GM19452 (cell line): ENCODE measurements at regions not wholly inside any gene's neighbourhood (a gene's known extent, or its start where the extent isn't known, plus 50 kb on each side); places are given as distances from the start of the nearest gene placed in this dataset.
"Not testable (repeated sequence)": the region's sequence is repeated elsewhere in the genome, so short reads cannot be mapped to it uniquely, and the experiment has no call there.

Experiments
- ATAC-seq: cut with Tn5 transposase; IDR thresholded peaks from one replicate; pipeline ENCODE4 v1.9.1; 2021; ENCODE audit not compliant: unreplicated experiment

DNA sequence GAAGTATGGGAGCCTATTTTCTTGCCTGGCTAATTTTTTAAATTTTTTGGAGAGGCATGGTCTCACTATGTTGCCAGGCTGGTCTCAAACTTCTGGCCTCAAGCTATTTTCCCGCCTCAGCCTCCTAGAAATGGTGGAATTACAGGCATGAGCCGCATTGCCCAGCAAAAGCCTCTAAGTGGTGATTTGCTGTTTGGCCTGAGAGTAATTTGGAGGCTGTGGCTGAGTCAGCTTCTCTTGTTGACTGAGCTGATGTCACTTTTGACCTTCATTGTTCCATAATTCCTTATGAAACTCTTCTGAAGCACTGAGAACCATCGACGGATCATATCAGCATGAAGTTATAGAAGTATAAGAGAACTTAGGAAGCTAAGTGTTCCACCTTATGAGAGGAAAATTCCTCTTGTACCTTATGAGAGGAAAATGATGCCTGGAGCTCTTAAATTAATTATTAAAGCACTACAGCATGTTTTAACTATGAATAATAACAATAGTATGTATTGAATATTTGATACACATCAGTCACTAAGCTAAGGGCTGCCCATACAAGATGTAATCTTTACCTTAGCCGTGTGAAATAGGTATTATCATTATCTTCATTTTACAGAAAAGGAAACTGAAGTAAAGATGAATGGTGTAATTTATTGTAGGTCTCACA lies 220.8 kb upstream of the MON1B start:
- ATAC-seq = no peak

DNA sequence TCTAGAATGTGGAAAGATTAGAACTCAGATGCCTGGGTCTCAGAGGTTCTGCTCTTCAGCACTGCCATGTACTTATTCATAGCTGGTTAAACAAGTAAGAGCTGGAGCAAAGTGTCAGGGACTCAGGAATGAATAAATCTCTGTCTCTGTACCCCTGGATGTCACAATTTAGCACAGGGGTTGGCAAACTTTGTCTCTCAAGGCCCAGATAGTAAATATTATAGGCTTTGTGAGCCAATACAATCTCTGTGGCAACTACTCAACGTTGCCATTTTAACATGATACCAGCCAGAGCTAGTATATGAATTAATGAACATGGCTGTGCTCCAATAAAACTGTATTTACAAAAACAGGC lies 220.3 kb upstream of the MON1B start:
- ATAC-seq = no peak

- ATAC-seq = peak; percentile 85
Observed at GRCh38 chr16:76976101-76976500, 214.9 kb upstream of the MON1B start.

DNA sequence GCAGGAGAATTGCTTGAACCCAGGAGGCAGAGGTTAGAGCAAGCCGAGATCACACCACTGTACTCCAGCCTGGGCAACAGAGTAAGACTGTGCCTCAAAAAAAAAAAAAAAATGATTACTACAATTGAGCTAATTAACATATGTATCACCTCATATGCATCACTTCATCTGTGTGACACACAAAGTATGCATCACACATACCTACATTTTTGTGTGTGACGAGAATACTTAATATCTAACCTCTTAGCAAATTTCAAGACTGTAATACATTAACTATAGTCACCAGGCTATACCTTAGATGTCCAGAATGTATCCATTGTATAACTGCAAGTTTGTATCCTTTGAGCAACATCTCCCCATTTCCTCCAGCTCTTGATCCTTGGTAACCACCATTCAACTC lies 214.2 kb upstream of the MON1B start:
- ATAC-seq = no peak

DNA sequence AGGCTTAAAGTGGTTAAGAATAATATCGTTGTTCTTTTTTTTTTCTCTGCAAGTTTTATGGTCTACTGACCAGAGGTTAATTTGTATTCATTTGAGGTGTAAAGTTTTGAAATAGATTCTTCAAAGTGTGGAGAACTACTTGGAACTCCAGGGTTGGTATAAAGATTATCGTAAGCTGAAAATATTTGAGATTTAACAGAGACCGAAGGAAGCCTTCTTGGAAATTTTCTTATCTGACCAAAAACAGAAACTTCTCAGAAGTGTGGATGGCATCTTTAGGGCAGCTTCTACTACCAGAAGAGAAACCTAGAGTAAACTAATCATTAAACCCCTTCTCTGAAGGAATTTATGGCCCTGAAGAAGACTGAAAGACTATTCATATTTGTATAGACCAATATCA lies 206.8 kb upstream of the MON1B start:
- ATAC-seq = no peak

DNA sequence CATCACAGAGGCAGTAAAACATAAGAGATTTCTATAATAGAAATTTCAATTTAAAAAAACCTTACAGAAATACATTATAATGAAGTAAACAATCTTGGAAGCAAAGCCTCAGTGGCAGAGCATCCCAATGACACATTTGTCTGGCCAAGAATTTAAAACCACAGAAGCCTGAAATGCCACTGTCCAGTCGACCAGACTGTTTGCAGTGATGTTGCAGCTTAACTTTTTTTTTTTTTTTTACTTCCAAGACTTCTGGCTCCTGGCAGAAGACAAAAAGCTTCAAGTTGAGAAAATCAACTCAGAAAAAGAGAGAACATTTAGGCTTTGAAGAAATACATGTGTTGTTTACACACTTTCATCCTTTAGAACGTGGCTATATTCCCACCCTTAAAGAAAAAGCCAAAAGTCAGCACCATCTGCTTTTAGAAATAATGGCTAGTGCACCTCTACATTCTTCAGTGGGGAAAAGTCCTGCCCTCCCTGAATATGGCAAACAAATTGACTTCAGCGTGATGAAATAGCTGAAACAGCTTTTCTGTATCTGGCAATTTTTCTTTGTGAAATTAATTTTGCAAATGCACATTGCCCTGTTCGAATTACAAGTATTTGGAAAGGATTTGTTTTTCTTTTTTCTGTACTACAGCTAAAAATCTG lies 205.5 kb upstream of the MON1B start:
- no peak for ATAC-seq

DNA sequence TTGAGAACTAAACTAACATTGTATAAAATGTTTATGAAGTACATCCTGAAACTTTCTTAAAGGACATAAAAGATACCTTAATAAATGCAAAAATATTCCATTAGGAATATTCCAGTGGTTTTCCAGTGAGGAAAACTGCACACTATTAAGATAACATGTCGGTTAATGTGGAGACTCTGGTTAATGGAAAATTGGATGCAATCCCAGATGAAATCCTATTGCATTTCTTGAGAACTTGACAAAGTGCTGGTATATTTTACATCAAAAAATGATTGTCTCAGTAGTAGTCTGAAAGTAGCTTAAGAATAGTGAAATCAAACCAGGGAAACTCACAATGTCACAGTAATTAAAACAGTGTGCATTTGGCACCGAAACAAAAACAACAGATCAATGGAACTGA lies 202.5 kb upstream of the MON1B start:
- ATAC-seq = no peak

DNA sequence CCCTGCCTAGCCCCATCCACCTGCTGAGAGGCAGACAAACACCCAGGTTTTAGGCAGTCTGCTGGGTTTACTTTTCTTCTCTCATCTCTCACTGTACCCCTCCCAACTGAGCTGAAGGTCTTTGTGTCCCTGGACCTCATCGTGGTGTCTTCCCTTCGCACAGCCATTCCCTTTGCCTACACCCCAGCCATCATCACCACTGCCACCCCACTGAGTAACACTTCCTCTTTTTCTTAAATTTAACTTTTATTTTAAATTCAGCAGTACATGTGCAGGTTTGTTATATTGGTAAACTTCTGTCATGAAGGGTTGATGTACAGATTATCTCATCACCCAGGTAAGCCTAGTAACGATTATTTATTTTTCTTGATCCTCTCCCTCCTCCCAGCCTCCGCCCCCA lies 188.3 kb upstream of the MON1B start:
- ATAC-seq = no peak

DNA sequence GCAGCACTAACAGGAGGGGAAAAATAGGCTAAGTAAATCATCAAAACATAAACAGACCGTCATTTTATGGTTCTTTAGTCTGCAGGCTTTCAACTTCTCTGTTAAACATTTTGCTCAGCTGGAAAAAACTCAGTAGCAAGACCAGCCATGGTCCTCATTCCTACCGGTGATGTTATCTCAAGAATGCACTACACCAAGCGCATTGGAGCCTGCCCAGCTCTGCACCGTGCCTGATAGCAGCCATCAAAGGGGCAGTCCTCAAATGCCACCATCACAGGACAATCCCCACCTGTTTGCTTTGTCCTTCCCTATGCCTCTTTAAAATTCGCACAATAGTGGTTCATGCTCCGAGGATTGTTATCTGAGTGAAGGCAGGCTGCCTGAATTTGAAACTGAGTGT lies 181.5 kb upstream of the MON1B start:
- ATAC-seq = no peak

DNA sequence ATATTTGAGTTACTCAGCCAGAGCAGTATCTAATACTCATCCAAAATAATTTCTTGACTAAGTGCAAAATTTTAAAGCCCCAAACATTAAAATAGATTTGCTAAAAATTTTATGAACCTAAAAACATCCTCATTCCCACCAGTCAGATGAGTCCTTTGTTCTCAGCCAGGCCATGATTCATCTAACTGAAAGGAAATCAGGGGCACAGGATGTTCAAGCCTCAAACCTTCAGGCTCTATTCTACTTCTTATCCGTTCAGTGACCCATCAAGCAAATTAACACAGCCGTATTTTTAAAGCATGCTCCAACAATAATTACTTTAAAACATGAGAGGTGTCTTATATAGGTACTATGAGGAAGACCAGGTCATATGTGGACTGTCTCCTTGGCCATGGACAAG lies 176.5 kb upstream of the MON1B start:
- ATAC-seq = no peak

- ATAC-seq = no peak
Observed at GRCh38 chr16:77030600-77030999, 160.4 kb upstream of the MON1B start.

- ATAC-seq = no peak
Observed at GRCh38 chr16:77033516-77033915, 157.5 kb upstream of the MON1B start.

DNA sequence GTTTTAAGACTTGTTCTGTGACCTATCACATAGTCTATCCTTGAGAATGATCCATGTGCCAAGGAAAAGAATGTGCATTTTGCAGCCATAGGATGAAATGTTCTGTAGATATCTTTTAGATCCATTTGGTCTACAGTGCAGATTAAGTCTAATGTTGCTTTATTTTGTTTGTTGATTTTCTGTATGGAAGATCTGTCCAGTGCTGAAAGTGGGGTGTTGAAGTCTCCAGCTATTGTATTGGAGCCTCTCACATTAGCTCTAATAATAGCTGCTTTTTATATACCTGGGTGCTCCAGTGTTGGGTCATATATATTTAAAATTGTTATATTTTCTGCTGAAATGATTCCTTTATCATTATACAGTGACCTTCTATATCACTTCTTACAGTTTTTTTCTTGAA lies 155.6 kb upstream of the MON1B start:
- no peak for ATAC-seq

GRCh38 chr16:77037696-77038347 lies 153.2 kb upstream of the MON1B start:
- no peak for ATAC-seq

GRCh38 chr16:77041468-77041867 lies 149.5 kb upstream of the MON1B start:
- no peak for ATAC-seq

DNA sequence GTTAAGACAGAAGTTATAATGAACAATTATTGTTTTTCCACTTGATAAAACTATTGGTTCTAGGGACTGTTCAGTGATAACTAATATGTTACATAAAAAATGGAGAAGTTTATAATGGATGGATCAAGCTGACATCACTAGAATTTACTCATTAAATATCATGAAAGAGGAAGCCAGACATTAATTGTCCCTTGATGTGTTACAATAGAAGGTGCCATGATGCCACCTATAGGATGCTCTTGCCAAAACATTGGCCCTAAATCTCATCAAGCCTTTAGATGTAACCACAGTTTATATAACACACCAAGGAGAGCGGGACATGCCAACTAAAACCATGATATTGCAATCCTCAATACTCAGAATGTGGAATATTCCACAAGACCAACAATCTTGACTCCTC lies 147.9 kb upstream of the MON1B start:
- ATAC-seq = no peak

DNA sequence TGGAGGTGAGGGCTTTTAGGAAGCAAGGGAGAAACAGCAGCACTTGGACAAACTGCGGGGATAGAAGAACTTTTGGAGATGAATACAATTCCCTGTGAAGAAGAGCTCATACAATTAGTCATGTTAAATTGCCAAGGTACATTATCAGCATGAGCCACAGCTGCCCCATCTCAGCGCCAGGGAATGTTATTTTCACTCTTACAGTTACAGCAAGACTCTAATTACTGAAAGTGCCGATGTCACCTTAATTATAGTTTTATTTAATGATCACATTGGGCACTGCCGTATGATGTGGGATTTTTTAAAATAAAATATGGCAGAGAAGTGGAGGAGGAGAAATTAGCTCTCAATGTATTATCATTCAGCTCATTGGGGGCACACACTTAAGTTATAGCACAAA lies 144.8 kb upstream of the MON1B start:
- no peak for ATAC-seq

GRCh38 chr16:77048085-77048484 lies 142.9 kb upstream of the MON1B start:
- ATAC-seq = no peak

DNA sequence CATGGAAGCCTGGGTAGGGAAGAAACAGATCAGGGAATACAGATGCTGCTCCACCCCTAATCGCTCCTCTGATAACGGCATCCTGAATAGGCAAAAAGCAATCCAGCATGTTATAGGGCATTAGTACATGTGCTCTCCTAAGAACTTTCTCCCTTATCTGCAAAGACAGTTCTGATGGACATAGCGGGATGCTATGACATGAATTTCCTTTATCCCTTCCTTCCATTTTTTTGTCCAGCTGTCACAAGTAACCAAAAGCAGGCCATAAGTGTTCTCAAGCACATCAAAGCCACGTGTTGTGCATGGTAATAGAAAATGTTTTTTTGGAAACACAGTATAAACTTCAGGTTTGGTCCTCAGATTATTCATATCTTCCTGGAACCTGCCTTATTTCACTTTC lies 141.4 kb upstream of the MON1B start:
- ATAC-seq = no peak

DNA sequence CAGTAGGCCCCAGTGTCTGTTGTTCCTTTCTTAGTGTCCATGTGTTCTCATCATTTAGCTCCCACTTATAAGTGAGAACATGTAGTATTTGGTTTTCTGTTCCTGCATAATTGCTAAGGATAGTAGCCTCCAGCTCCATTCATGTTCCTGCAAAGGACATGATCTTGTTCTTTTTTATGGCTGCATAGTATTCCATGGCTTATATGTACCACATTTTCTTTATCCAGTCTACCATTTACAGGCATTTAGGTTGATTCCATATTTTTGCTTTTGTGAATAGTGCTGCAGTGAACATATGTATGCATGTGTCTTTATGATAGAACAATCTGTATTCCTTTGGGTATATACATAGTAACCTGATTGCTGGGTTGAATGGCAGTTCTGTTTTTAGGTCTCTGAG lies 134.4 kb upstream of the MON1B start:
- ATAC-seq = not testable (repeated sequence)

DNA sequence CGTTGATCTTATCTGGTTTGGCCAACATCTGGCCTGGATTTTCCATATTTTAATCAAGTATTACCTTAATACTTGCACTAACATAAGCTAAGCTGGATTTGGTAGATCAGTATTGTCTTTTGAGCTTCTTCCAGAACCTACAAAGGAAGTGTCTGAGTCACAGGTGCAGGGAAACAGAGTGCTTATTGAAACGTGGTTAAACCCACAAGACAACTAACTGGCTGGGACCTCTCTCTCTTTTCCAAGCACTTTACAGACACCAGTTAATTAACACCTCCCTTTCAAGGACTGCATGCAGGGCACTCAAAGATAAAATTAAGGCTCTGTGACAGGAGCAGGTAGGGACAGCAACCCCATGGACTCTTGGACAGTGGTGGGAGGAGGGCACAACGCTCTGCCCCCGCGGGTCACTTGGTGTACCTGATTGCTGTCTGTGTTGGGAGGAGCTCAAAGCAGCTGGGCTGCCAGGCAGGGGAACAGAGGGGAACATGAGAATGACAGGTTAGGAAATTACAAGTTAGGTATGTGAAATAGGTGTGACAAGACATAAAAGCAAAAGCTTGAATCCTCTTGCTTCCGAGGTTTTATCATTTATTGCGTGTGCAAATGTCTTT lies 133.7 kb upstream of the MON1B start:
- no peak for ATAC-seq

GRCh38 chr16:77059446-77059845 lies 131.5 kb upstream of the MON1B start:
- no peak for ATAC-seq
